K562 (cell line): ENCODE measurements at regions not wholly inside any gene's neighbourhood (a gene's known extent, or its start where the extent isn't known, plus 50 kb on each side); places are given as distances from the start of the nearest gene placed in this dataset.

Experiments
- MIER1 ChIP-seq: fragments of 450-650 bp; IDR thresholded peaks from 2 replicates; pipeline ENCODE4 v1.6.1; 2016; ENCODE audit warnings: antibody characterized with exemption, mild to moderate bottlenecking, low read depth
- NCOA2 ChIP-seq, 2 experiments: fragments of 450-650 bp; IDR thresholded peaks; 2 replicates each; pipeline ENCODE4 v1.6.1; 2018; ENCODE audit warnings: mild to moderate bottlenecking in 2 of 2, moderate library complexity in 1 of 2; ENCODE audit not compliant: partially characterized antibody in 2 of 2
- TAF1 ChIP-seq: IDR thresholded peaks from 2 replicates; pipeline ENCODE4 v1.6.1; 2011; ENCODE audit warnings: mild to moderate bottlenecking, low read length, moderate library complexity; ENCODE audit not compliant: insufficient read depth, control insufficient read depth, severe bottlenecking; ENCODE audit errors: extremely low read depth
- TCFL5 ChIP-seq: fragments of 250-450 bp; sonication (Bioruptor Pico); conservative IDR thresholded peaks from 2 replicates; pipeline ENCODE4 v1.6.1; 2021; ENCODE audit warnings: mild to moderate bottlenecking, moderate library complexity, matching md5 sums
- ZBTB7A ChIP-seq: IDR thresholded peaks from 2 replicates; pipeline ENCODE4 v1.6.1; 2011; ENCODE audit warnings: low read depth, mild to moderate bottlenecking, low read length, moderate library complexity, borderline replicate concordance; ENCODE audit not compliant: control insufficient read depth
- TF ChIP-seq, protein P1 (sequence below): fragments of 450-650 bp; IDR thresholded peaks from 2 replicates; pipeline ENCODE4 v1.6.1; 2017; ENCODE audit warnings: antibody characterized with exemption, mild to moderate bottlenecking

DNA sequence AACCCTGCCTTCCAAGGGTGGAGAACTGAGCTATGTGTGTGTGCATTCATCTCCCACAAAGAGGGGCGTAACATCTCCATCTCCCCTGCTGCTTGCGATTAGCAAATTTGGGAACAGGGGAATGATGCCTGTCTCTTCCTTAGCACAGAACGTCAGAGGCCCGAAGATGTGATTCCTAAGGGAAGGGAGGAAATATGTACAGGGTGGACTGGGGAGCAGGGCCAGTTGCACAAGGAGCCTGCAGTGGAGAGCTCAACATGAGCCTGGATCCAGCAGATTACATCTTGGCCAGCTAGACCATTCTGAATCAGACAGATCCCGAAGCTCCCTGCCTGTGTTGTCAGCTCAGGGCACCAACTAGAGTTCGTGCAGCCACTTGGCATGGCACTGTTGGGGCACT, 118.1 kb downstream of the NGF start:
- TF ChIP-seq, protein P1, sequence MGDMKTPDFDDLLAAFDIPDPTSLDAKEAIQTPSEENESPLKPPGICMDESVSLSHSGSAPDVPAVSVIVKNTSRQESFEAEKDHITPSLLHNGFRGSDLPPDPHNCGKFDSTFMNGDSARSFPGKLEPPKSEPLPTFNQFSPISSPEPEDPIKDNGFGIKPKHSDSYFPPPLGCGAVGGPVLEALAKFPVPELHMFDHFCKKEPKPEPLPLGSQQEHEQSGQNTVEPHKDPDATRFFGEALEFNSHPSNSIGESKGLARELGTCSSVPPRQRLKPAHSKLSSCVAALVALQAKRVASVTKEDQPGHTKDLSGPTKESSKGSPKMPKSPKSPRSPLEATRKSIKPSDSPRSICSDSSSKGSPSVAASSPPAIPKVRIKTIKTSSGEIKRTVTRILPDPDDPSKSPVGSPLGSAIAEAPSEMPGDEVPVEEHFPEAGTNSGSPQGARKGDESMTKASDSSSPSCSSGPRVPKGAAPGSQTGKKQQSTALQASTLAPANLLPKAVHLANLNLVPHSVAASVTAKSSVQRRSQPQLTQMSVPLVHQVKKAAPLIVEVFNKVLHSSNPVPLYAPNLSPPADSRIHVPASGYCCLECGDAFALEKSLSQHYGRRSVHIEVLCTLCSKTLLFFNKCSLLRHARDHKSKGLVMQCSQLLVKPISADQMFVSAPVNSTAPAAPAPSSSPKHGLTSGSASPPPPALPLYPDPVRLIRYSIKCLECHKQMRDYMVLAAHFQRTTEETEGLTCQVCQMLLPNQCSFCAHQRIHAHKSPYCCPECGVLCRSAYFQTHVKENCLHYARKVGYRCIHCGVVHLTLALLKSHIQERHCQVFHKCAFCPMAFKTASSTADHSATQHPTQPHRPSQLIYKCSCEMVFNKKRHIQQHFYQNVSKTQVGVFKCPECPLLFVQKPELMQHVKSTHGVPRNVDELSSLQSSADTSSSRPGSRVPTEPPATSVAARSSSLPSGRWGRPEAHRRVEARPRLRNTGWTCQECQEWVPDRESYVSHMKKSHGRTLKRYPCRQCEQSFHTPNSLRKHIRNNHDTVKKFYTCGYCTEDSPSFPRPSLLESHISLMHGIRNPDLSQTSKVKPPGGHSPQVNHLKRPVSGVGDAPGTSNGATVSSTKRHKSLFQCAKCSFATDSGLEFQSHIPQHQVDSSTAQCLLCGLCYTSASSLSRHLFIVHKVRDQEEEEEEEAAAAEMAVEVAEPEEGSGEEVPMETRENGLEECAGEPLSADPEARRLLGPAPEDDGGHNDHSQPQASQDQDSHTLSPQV = no peak
- no peak for TF ChIP-seq TCFL5 (CRISPR knock-in tag)
- TF ChIP-seq ZBTB7A = no peak
- TF ChIP-seq NCOA2 (IDR thresholded peaks at IDR 0.05; ENCODE audit: partially characterized antibody in 2 of 2) = no peak
- TF ChIP-seq TAF1 = no peak
- no peak for TF ChIP-seq MIER1
